AG04450 (cell line): ENCODE measurements at regions not wholly inside any gene's neighbourhood (a gene's known extent, or its start where the extent isn't known, plus 50 kb on each side); places are given as distances from the start of the nearest gene placed in this dataset.

ENCODE experiments used
- CTCF ChIA-PET: fragments of 300-600, 350-600 bp; formaldehyde crosslinking; extraction: SDS; loops from one replicate; lab custom pipeline; 2022; ENCODE audit warnings: antibody characterized with exemption, inconsistent platforms; lab: Charles Lee
- POLR2A ChIA-PET: fragments of 350-600 bp; formaldehyde crosslinking; extraction: SDS; loops from one replicate; lab custom pipeline; 2021; ENCODE audit warnings: antibody characterized with exemption, inconsistent platforms; lab: Yijun Ruan, JAX
- DNase-seq: peaks from one replicate; pipeline ENCODE4 v3.0.0-alpha.2; 2011; ENCODE audit warnings: low read depth, low spot score
- H3K27ac ChIP-seq: one replicate; pipeline ENCODE4 v1.5.1; 2012; ENCODE audit warnings: low read depth, low read length, control low read depth
- H3K27me3 ChIP-seq: one replicate; pipeline ENCODE4 v1.6.0; 2012; ENCODE audit warnings: low read length; ENCODE audit not compliant: control insufficient read depth, insufficient read depth
- H3K4me3 ChIP-seq: 2 replicates; pipeline ENCODE4 v1.5.1; 2011; ENCODE audit warnings: mild to moderate bottlenecking, low read depth, low read length, control low read depth
- H3K9me3 ChIP-seq: 2 replicates; pipeline ENCODE4 v1.5.1; 2012; ENCODE audit warnings: low read length; ENCODE audit not compliant: control insufficient read depth, insufficient read depth
- CTCF ChIP-seq: IDR thresholded peaks from 2 replicates; pipeline ENCODE4 v1.5.1; 2011; ENCODE audit warnings: low read depth, low read length, control low read depth, inconsistent platforms

- Histone ChIP-seq H3K4me3 (no peak overlapping the region), H3K9me3 (no peaks in the 10 kb centered on the region), H3K27ac (no peak overlapping the region), H3K27me3 (no peaks in the 10 kb centered on the region)
- CTCF ChIA-PET, result no interaction called here
- POLR2A ChIA-PET, result no interaction called here
- TF ChIP-seq CTCF, result no peak
- DNase-seq, result no peak
Observed at GRCh38 chr6:105493736-105494135, 90.9 kb upstream of the PREP start.

- no peak for DNase-seq
- H3K4me3 ChIP-seq, result no peak overlapping the region
- TF ChIP-seq CTCF, result no peak
- ChIA-PET CTCF (interaction anchor here (0.6 kb wide), 1 partner anchor 200 kb away, joined by 4 read pairs; no protein-coding TSS in a partner anchor), POLR2A (no interaction called here)
- H3K27ac ChIP-seq, result no peak overlapping the region
- no peaks in the 10 kb centered on the region for H3K9me3 ChIP-seq
- no peaks in the 10 kb centered on the region for H3K27me3 ChIP-seq
Observed at GRCh38 chr6:105492706-105493673, 90.1 kb upstream of the PREP start.

GRCh38 chr6:105489216-105489530 lies 86.3 kb upstream of the PREP start:
- TF ChIP-seq CTCF, result no peak
- H3K4me3 ChIP-seq, result no peak overlapping the region
- CTCF ChIA-PET, result interaction anchor here (0.5 to 4.5 kb wide), 5 partner anchors 58 to 814 kb away, joined by 3 to 37 read pairs (median 6); no protein-coding TSS in a partner anchor
- DNase-seq, result no peak
- POLR2A ChIA-PET, result interaction anchor here (1.2 kb wide), 1 partner anchor 597 kb away, joined by 4 read pairs; the partner anchor contains the start of gene PRDM1
- H3K27ac ChIP-seq, result no peak overlapping the region
- H3K27me3 ChIP-seq, result no peaks in the 10 kb centered on the region
- H3K9me3 ChIP-seq, result no peaks in the 10 kb centered on the region

- DNase-seq, result no peak
- Histone ChIP-seq H3K27ac (no peak overlapping the region), H3K4me3 (no peak overlapping the region), H3K27me3 (no peaks in the 10 kb centered on the region), H3K9me3 (no peaks in the 10 kb centered on the region)
- ChIA-PET CTCF (interaction anchor here (0.5 to 4.5 kb wide), 5 partner anchors 57 to 814 kb away, joined by 3 to 37 read pairs (median 6); no protein-coding TSS in a partner anchor), POLR2A (interaction anchor here (0.8 to 1.2 kb wide), 2 partner anchors 506 to 598 kb away, joined by 3 to 4 read pairs; partner anchors contain the start of gene PRDM1)
- TF ChIP-seq CTCF, result no peak
Observed at GRCh38 chr6:105488516-105489215, 85.8 kb upstream of the PREP start.
